ENCODE measurements at regions not wholly inside any gene's neighbourhood (a gene's known extent, or its start where the extent isn't known, plus 50 kb on each side); places are given as distances from the start of the nearest gene placed in this dataset.
A peak's percentile ranks its signal among the peaks of the same experiment; 100 is the strongest.

- no peak for DNase-seq (ENCODE audit: low read depth in 4 of 4, low spot score in 3 of 4)
Measured at GRCh38 chr15:69727121-69727924, 274.7 kb downstream of the RPLP1 start.

GRCh38 chr15:69729167-69729748, 276.6 kb downstream of the RPLP1 start:
- no peak for DNase-seq (ENCODE audit: low read depth in 4 of 4, low spot score in 3 of 4)

- no peak for DNase-seq (ENCODE audit: low read depth in 4 of 4, low spot score in 3 of 4)
Measured at GRCh38 chr15:69730281-69731080, 277.9 kb downstream of the RPLP1 start.

GRCh38 chr15:69731081-69731330, 278.4 kb downstream of the RPLP1 start:
- no peak for DNase-seq (ENCODE audit: low read depth in 4 of 4, low spot score in 3 of 4)

- no peak for DNase-seq (ENCODE audit: low read depth in 4 of 4, low spot score in 3 of 4)
Measured at GRCh38 chr15:69731581-69731980, 279.0 kb downstream of the RPLP1 start.

DNA sequence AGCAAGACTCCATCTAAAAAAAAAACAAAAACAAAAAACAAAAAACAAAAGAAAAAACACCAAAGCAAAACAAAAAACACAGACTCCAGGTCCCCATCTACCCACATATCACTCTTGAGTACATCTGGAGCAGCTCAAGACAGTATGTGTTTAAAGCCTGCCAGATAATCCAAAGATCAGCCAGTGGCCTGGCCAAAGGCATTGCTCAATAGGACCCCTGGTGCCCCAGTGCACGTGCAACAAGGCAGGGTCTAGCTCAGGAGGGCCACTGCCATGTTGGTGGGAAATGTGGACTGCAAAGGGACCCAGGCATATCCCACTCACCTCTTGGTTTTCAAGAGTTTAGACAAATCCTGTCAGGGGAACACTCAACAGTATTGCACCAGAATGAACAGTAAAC, 279.5 kb downstream of the RPLP1 start:
- no peak for DNase-seq (ENCODE audit: low read depth in 4 of 4, low spot score in 3 of 4)

DNA sequence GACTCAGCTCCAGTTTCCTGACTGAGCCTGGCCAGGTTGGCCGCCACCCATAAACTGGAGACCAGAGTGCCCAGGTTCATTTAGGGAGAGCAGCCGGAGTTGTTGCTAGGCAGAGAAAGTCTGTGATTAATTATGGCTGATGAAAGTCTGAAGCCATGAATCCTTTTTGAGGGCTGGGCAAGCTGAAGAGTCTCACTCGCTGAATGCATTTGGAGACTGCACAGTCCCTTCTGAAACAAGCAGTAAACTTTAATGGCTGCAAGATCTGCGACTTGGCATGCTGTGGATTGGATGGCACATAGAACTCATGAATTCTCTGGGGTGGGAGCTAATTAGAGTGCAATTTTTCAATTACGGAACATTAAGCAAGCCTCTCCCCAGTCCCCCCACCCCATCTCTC, 282.1 kb downstream of the RPLP1 start:
- no peak for DNase-seq (ENCODE audit: low read depth in 4 of 4, low spot score in 3 of 4)

- DNase-seq (ENCODE audit: low read depth in 4 of 4, low spot score in 3 of 4) = peak in 2 of 4 donors; percentile 63 to 66
Measured at GRCh38 chr15:69735121-69735520, 282.5 kb downstream of the RPLP1 start.

DNA sequence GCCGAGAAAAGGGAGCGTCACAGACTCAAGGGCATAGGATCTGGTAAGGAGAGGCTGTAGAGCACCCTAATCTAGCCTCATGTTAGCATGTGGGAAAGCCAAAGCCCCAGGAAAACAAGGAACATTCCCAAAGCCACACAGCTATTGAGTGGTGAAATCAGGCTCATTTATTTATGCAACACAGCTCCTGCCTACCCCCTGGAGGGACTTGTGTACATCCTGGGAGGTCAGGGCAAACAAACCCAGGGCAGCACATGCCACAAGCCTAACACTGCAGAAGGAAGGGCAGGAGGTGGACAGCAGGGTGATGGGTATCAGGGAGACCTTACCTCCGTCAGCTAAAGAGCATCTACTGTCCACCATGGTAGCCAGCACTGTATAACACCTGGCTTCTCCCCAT, 283.5 kb downstream of the RPLP1 start:
- DNase-seq (ENCODE audit: low read depth in 4 of 4, low spot score in 3 of 4) = no peak

DNA sequence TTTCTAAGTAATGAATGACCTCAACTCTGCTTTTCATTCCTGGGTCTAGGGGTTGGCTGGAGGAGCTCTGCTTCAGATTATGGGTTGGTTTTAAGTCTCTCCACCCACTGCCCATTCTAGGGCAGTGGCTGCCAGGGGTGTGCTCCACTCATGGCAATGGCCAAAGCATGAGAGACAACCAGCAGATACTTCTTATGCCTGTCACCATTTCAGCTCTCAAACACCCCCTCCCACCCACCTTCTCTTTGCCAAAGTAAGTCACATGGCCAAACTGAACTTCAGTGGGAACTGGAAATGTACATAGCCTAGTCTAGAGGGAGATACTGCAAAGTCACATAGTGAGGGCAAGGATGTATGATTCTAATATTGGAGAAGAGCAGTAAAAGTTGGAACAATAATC, 285.3 kb downstream of the RPLP1 start:
- no peak for DNase-seq (ENCODE audit: low read depth in 4 of 4, low spot score in 3 of 4)

GRCh38 chr15:69740684-69741083, 288.1 kb downstream of the RPLP1 start:
- no peak for DNase-seq (ENCODE audit: low read depth in 4 of 4, low spot score in 3 of 4)

- no peak for DNase-seq (ENCODE audit: low read depth in 4 of 4, low spot score in 3 of 4)
Measured at GRCh38 chr15:69742361-69742760, 289.7 kb downstream of the RPLP1 start.

DNA sequence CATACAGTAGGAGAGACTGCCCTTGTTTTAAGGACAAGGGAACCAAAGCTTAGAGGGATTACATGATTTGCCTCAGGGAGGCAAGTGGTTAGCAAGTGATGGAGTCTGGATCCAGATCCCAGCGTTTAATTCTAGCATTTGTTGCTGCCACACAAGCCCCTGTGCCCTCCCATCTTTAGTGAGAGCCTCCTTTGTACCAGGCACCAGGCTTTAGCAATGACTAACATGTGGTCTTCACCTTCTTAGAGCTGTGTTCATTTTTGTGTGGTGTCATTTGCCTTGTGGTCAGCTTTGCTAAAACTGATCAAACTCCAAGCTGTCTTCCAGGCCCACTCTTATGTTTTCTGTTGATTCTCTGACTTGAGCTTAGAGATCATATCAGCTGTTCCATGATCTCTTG, 290.5 kb downstream of the RPLP1 start:
- no peak for DNase-seq (ENCODE audit: low read depth in 4 of 4, low spot score in 3 of 4)

DNA sequence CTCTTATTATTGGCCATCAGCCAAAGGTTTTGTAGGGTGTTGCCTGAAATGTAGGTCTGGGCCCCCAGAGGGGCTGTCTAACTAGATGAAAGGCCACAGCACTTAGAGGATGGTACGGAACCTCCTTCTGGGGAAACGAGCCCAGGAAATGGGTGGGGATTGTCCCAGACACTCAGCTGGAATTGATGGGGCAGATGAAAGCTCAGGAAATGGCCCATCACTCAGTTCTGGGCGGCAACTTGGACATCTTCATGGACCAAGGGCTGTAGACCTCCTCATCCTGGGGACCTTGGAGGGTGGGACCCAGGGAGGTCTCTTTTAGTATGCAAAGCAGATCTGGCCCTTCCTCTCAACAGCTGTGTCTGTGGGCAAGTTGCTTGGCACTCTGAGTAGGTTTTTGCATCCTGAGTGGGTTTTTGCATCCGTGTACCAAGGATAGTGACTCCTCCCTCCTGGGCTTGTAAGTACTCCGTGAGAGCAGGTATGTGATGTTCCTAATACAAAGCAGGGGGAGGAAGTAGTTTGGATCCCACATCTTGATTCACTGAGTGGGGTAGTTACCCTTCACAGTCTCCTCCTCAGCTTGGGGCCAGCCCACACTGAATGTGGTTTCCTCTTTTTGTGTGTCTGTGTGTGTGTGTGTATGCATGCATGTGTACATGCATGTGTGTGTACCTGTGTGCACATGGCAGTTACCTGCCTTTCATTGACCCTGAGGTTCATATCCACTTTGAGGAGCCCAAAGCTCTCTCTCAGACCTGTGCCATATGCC, 292.0 kb downstream of the RPLP1 start:
- DNase-seq (ENCODE audit: low read depth in 4 of 4, low spot score in 3 of 4) = no peak

DNA sequence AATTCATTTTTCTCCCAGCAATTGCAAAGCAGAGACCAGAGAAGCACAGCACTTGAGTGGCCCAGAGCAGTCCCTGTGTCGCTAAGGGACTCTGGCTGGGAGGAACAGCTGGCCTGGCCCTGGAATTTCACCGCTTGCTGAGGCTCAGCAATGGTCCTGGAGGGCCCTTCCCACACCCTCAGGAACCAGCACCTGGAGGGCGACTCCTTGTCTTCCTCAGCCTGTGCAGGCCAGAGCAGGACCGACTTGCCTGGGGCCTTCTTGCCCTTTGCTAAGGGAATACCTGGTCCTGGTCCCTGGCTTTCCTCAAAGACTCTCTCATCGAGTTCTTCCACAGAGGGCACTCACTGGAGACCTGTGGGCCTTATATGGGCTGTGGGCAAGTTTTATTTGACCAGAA, 294.6 kb downstream of the RPLP1 start:
- DNase-seq (ENCODE audit: low read depth in 4 of 4, low spot score in 3 of 4) = no peak

DNA sequence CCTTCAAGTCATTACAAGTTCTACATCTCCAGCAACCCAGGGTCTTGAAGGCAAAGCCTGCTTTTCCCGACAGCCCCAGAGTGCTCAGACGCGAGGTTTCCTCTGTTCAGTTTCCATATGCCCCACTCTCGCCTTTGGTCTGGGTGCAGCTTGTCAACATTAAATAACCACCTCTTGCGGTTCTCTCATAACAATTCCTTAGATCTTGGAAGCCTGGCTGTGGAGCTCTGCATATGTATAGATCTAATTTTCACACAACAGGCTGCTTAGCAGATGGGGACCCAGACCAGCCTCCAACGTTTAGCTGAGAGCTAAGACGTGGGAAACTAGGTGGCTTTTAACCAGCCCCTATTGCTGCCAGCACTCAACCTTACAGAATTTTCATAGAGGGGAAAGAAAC, 295.5 kb downstream of the RPLP1 start:
- DNase-seq (ENCODE audit: low read depth in 4 of 4, low spot score in 3 of 4) = no peak

- no peak for DNase-seq (ENCODE audit: low read depth in 4 of 4, low spot score in 3 of 4)
Measured at GRCh38 chr15:69748576-69749185, 296.1 kb downstream of the RPLP1 start.

GRCh38 chr15:69749274-69749673, 296.7 kb downstream of the RPLP1 start:
- no peak for DNase-seq (ENCODE audit: low read depth in 4 of 4, low spot score in 3 of 4)

- DNase-seq (ENCODE audit: low read depth in 4 of 4, low spot score in 3 of 4) = no peak
Measured at GRCh38 chr15:69749797-69750196, 297.2 kb downstream of the RPLP1 start.

DNA sequence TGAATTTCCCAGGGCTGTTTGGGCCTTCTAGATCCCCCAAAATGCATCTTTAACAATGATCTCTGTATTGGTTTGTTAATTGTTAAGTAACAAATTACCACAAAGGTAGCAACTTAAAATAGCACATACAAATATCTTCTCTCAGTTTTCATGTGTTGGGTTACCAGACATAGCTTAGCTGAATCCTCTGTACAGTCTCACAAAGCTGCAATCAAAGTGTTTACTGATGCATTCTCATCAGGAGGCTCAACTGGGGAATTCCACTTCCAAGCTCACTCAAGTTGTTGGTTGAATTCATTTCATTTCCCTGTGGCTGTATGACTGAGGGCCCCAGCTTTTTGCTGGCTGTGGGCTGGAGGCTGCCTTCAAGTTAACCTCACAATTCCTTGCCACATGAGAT, 297.6 kb downstream of the RPLP1 start:
- DNase-seq (ENCODE audit: low read depth in 4 of 4, low spot score in 3 of 4) = no peak

- DNase-seq (ENCODE audit: low read depth in 4 of 4, low spot score in 3 of 4) = no peak
Measured at GRCh38 chr15:69751147-69751546, 298.5 kb downstream of the RPLP1 start.

Measured in left renal pelvis (tissue), 4 donors.